ENCODE measurements at regions not wholly inside any gene's neighbourhood (a gene's known extent, or its start where the extent isn't known, plus 50 kb on each side); places are given as distances from the start of the nearest gene placed in this dataset.

GRCh38 chr5:23014266-23014665 lies 161.1 kb upstream of the CDH12 start:
- in situ Hi-C loops (cut with HindIII; ENCODE audit: low sequenced_read_pairs): no loop called here

DNA sequence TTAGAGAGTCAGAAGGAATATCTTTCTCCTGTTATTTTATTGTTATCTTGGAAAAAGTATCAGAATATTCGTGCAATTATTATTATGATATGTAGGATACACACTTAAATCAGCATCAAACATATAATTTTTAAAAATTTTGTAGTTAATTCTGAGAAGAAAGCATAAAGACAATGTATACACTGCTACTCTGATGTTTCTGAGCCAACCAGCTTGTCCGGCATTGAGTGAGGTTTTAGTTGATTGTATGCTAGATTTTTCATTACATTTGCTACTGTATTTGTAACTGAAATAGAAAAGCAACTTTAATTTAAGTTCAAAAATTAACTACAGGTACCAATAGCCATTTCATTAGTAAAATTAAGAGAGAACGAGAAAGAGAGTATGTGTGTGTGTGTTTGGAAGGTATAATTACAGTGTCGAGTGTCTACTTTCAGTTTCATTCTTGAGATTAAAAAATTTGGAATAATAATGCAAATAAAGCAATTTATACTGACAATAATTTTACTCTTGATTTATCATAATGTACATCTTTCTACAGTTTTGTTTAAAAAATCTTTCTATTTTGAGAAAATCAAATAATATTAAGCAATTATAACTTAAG lies 160.4 kb upstream of the CDH12 start:
- DNase-seq (ENCODE audit: low read depth, low spot score): no peak
- H3K4me3 ChIP-seq (ENCODE audit: low read depth, low read length): no peak overlapping the region
- TF ChIP-seq, protein P1, sequence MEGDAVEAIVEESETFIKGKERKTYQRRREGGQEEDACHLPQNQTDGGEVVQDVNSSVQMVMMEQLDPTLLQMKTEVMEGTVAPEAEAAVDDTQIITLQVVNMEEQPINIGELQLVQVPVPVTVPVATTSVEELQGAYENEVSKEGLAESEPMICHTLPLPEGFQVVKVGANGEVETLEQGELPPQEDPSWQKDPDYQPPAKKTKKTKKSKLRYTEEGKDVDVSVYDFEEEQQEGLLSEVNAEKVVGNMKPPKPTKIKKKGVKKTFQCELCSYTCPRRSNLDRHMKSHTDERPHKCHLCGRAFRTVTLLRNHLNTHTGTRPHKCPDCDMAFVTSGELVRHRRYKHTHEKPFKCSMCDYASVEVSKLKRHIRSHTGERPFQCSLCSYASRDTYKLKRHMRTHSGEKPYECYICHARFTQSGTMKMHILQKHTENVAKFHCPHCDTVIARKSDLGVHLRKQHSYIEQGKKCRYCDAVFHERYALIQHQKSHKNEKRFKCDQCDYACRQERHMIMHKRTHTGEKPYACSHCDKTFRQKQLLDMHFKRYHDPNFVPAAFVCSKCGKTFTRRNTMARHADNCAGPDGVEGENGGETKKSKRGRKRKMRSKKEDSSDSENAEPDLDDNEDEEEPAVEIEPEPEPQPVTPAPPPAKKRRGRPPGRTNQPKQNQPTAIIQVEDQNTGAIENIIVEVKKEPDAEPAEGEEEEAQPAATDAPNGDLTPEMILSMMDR (IDR thresholded peaks at IDR 0.05; ENCODE audit: low read depth, low read length): no peak
- in situ Hi-C loops (cut with HindIII; ENCODE audit: low sequenced_read_pairs): no loop called here

More at GRCh38 chr5:23014266-23014665, 161.1 kb upstream of the CDH12 start:
- TF ChIP-seq, protein P1 (IDR thresholded peaks at IDR 0.05; ENCODE audit: low read depth, low read length): no peak
- no peak overlapping the region for H3K4me3 ChIP-seq (ENCODE audit: low read depth, low read length)
- no peak for DNase-seq (ENCODE audit: low read depth, low spot score)

GRCh38 chr5:23012842-23013241 lies 159.7 kb upstream of the CDH12 start:
- DNase-seq (ENCODE audit: low read depth, low spot score): no peak
- in situ Hi-C loops (cut with HindIII; ENCODE audit: low sequenced_read_pairs): no loop called here
- TF ChIP-seq, protein P1 (IDR thresholded peaks at IDR 0.05; ENCODE audit: low read depth, low read length): no peak
- no peak overlapping the region for H3K4me3 ChIP-seq (ENCODE audit: low read depth, low read length)

GRCh38 chr5:23007762-23008161 lies 154.6 kb upstream of the CDH12 start:
- H3K4me3 ChIP-seq (ENCODE audit: low read depth, low read length): no peak overlapping the region
- in situ Hi-C loops (cut with HindIII; ENCODE audit: low sequenced_read_pairs): no loop called here
- DNase-seq (ENCODE audit: low read depth, low spot score): no peak
- TF ChIP-seq, protein P1 (IDR thresholded peaks at IDR 0.05; ENCODE audit: low read depth, low read length): no peak

- no peak overlapping the region for H3K4me3 ChIP-seq (ENCODE audit: low read depth, low read length)
- TF ChIP-seq, protein P1 (IDR thresholded peaks at IDR 0.05; ENCODE audit: low read depth, low read length): no peak
- no peak for DNase-seq (ENCODE audit: low read depth, low spot score)
- in situ Hi-C loops (cut with HindIII; ENCODE audit: low sequenced_read_pairs): no loop called here
These were observed 154.1 kb upstream of the CDH12 start for GRCh38 chr5:23007236-23007635.

DNA sequence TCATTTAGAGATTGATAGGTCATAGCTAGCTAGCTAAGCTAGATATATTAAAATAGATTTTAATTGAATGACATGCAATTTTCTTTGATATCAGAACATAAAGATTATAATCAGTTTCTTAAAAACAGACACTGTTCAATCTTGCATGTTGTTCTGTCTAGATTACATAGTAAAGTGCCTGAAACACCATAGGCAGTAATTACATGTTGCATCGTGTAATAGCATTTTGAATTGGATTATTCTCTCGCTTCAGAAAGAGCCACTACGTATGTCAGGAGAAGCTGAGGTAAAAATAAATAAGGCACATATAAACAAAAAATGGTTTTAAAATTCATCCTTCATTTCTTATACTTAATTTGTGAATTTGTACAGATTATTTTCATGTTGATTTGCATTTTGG lies 148.0 kb upstream of the CDH12 start:
- TF ChIP-seq, protein P1 (IDR thresholded peaks at IDR 0.05; ENCODE audit: low read depth, low read length): no peak
- H3K4me3 ChIP-seq (ENCODE audit: low read depth, low read length): no peak overlapping the region
- DNase-seq (ENCODE audit: low read depth, low spot score): no peak
- in situ Hi-C loops (cut with HindIII; ENCODE audit: low sequenced_read_pairs): no loop called here
